PC-3 (cell line): ENCODE measurements at regions not wholly inside any gene's neighbourhood (a gene's known extent, or its start where the extent isn't known, plus 50 kb on each side); places are given as distances from the start of the nearest gene placed in this dataset.

Experiments used
- ATAC-seq: fragments of 200-7000 bp; cut with Tn5 transposase; 2 replicates; pipeline ENCODE4 v1.9.1; 2020; ENCODE audit warnings: mild to moderate bottlenecking, moderate library complexity
- BruUV-seq: library from RNA; stranded (reverse); fragments of 400-500 nt; replicated peaks from 2 replicates; lab custom pipeline; 2021; lab: Mats Ljungman, UMichigan
- CTCF ChIA-PET: fragments of 300-600 bp; sonication (Branson Sonifier 250); formaldehyde crosslinking; loops from one replicate; lab custom pipeline; 2022; ENCODE audit warnings: antibody characterized with exemption; lab: Charles Lee
- POLR2A ChIA-PET: fragments of 300-600 bp; sonication (Branson Sonifier 250); formaldehyde crosslinking; loops from one replicate; lab custom pipeline; 2022; ENCODE audit warnings: antibody characterized with exemption; ENCODE audit not compliant: unreplicated experiment; lab: Charles Lee
- DNase-seq: peaks from one replicate; pipeline ENCODE4 v3.0.0-alpha.2; 2015
- H2AFZ ChIP-seq: fragments of 300-600 bp; sonication (generic); 2 replicates; pipeline ENCODE4 v1.6.0; 2016; ENCODE audit warnings: antibody characterized with exemption, low read length
- H3F3A ChIP-seq: fragments of 300-600 bp; sonication (generic); one replicate; pipeline ENCODE4 v1.6.0; 2017; ENCODE audit warnings: antibody characterized with exemption, low read length, control low read depth, mild to moderate bottlenecking; ENCODE audit not compliant: unreplicated experiment
- H3K27ac ChIP-seq: fragments of 300-600 bp; sonication (generic); 2 replicates; pipeline ENCODE4 v1.5.1; 2016; ENCODE audit warnings: mild to moderate bottlenecking, low read length
- H3K27me3 ChIP-seq: fragments of 300-600 bp; sonication (generic); 2 replicates; pipeline ENCODE4 v1.6.1; 2016; ENCODE audit warnings: low read length, mixed read lengths
- H3K36me3 ChIP-seq: fragments of 300-600 bp; sonication (generic); 2 replicates; pipeline ENCODE4 v1.6.1; 2016; ENCODE audit warnings: low read depth, mixed run types, low read length, mixed read lengths
- H3K4me1 ChIP-seq: fragments of 300-600 bp; sonication (generic); 2 replicates; pipeline ENCODE4 v1.5.1; 2016; ENCODE audit warnings: low read length; ENCODE audit not compliant: insufficient read depth
- H3K4me2 ChIP-seq: fragments of 300-600 bp; sonication (generic); 2 replicates; pipeline ENCODE4 v1.6.0; 2016; ENCODE audit warnings: low read length
- H3K4me3 ChIP-seq: fragments of 300-600 bp; sonication (generic); 2 replicates; pipeline ENCODE4 v1.5.1; 2016; ENCODE audit warnings: mild to moderate bottlenecking, low read length, mixed read lengths
- H3K79me2 ChIP-seq: fragments of 300-600 bp; sonication (generic); 2 replicates; pipeline ENCODE4 v1.6.1; 2017; ENCODE audit warnings: low read length, mixed read lengths
- H3K9ac ChIP-seq: fragments of 300-600 bp; sonication (generic); 2 replicates; pipeline ENCODE4 v1.6.0; 2016; ENCODE audit warnings: mild to moderate bottlenecking, low read length
- H3K9me2 ChIP-seq: fragments of 300-600 bp; sonication (generic); replicated peaks from 2 replicates; pipeline ENCODE4 v1.6.1; 2016; ENCODE audit warnings: mixed run types, low read length, mixed read lengths
- H3K9me3 ChIP-seq: fragments of 300-600 bp; sonication (generic); 2 replicates; pipeline ENCODE4 v1.6.1; 2016; ENCODE audit warnings: low read length, mixed read lengths
- H4K20me1 ChIP-seq: fragments of 300-600 bp; sonication (generic); 2 replicates; pipeline ENCODE4 v1.6.1; 2016; ENCODE audit warnings: low read length, mixed read lengths
- EZH2 ChIP-seq: fragments of 300-600 bp; sonication (generic); IDR thresholded peaks from one replicate; pipeline ENCODE4 v1.6.1; 2017; ENCODE audit warnings: antibody characterized with exemption, mild to moderate bottlenecking, low read length; ENCODE audit not compliant: unreplicated experiment
- EZH2phosphoT487 ChIP-seq: fragments of 300-600 bp; sonication (generic); IDR thresholded peaks from 2 replicates; pipeline ENCODE4 v1.6.1; 2018; ENCODE audit warnings: mild to moderate bottlenecking, antibody characterized with exemption, low read length, borderline replicate concordance
- intact Hi-C: fragments of 100-400 bp; cut with micrococcal nuclease; formaldehyde crosslinking; loops from 2 replicates; pipeline ENCODE4 v1.9.0; 2023
- TF ChIP-seq, protein P1 (sequence below): fragments of 300-600 bp; sonication (generic); conservative IDR thresholded peaks from 2 replicates; pipeline ENCODE4 v1.5.1; 2017; ENCODE audit warnings: antibody characterized with exemption, low read depth, mild to moderate bottlenecking, low read length

GRCh38 chr1:184212649-184213314 is 161.3 kb downstream of the TSEN15 start:
- H3K4me1 ChIP-seq: no peaks in the 10 kb centered on the region
- intact Hi-C loops: no loop called here
- ATAC-seq: no peak
- no peak overlapping the region for H3K4me3 ChIP-seq
- H3K27me3 ChIP-seq: no peaks in the 10 kb centered on the region
- no peaks in the 10 kb centered on the region for H3K36me3 ChIP-seq
- H3K27ac ChIP-seq: no peak overlapping the region
- BruUV-seq: no TSS peak
- no peaks in the 10 kb centered on the region for H3K9me2 ChIP-seq
- no peak overlapping the region for H3K4me2 ChIP-seq
- H2AFZ ChIP-seq: peak overlapping the region; percentile 38; the same call in 1 of the 2 replicates
- no peak overlapping the region for H3K9ac ChIP-seq
- TF ChIP-seq EZH2 (no peak), EZH2phosphoT487 (no peak)
- TF ChIP-seq, protein P1, sequence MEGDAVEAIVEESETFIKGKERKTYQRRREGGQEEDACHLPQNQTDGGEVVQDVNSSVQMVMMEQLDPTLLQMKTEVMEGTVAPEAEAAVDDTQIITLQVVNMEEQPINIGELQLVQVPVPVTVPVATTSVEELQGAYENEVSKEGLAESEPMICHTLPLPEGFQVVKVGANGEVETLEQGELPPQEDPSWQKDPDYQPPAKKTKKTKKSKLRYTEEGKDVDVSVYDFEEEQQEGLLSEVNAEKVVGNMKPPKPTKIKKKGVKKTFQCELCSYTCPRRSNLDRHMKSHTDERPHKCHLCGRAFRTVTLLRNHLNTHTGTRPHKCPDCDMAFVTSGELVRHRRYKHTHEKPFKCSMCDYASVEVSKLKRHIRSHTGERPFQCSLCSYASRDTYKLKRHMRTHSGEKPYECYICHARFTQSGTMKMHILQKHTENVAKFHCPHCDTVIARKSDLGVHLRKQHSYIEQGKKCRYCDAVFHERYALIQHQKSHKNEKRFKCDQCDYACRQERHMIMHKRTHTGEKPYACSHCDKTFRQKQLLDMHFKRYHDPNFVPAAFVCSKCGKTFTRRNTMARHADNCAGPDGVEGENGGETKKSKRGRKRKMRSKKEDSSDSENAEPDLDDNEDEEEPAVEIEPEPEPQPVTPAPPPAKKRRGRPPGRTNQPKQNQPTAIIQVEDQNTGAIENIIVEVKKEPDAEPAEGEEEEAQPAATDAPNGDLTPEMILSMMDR: no peak
- H3K9me3 ChIP-seq: no peaks in the 10 kb centered on the region
- no peaks in the 10 kb centered on the region for H3K79me2 ChIP-seq
- ChIA-PET CTCF (no interaction called here), POLR2A (no interaction called here)
- H4K20me1 ChIP-seq: no peaks in the 10 kb centered on the region
- H3F3A ChIP-seq: no peaks in the 10 kb centered on the region
- peak; percentile 35 for DNase-seq

GRCh38 chr1:184214128-184214527 is 162.6 kb downstream of the TSEN15 start:
- intact Hi-C loops: no loop called here
- H3K27me3 ChIP-seq: no peaks in the 10 kb centered on the region
- TF ChIP-seq EZH2: no peak
- TF ChIP-seq EZH2phosphoT487: no peak
- TF ChIP-seq, protein P1: no peak
- DNase-seq (no peak), ATAC-seq (no peak)
- H3K4me3 ChIP-seq: no peak overlapping the region
- H3K36me3 ChIP-seq: no peaks in the 10 kb centered on the region
- CTCF ChIA-PET: no interaction called here
- H3K4me2 ChIP-seq: no peak overlapping the region
- H3K9me2 ChIP-seq: no peaks in the 10 kb centered on the region
- no peaks in the 10 kb centered on the region for H4K20me1 ChIP-seq
- H3K9ac ChIP-seq: no peak overlapping the region
- no peak overlapping the region for H2AFZ ChIP-seq
- H3K4me1 ChIP-seq: no peaks in the 10 kb centered on the region
- H3K79me2 ChIP-seq: no peaks in the 10 kb centered on the region
- BruUV-seq: no TSS peak
- POLR2A ChIA-PET: no interaction called here
- H3K9me3 ChIP-seq: no peaks in the 10 kb centered on the region
- no peak overlapping the region for H3K27ac ChIP-seq
- no peaks in the 10 kb centered on the region for H3F3A ChIP-seq

DNA sequence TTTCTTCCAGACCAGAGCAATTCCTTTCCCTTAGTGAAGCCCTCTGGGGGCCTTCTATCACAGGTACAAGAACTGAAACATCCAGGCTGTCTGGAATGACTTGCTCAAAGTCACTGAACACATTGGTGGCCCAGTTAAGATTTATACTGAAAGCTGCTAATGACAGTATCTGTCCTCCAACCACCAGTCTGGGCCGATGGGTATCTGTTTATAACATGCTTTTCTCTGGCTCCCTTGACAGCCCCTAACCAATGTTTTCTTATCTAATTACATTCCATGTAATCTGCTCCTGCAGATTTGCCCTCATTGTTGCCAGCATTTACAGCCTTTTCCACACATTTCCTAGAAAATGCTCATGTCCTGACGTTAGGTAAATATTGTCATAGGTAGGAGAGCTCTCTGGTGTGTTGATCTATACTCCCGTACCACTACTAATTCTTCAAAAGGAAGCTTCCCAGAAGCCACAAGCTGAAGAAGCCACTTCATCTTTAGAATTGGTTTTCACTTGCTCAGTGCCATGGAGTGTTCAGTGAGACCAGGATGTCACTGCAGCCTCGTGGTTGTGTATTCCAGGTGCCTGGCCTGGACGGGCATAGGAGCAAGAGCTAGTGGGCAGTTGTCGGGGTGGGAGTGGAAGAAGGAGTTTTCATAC is 163.9 kb downstream of the TSEN15 start:
- no peaks in the 10 kb centered on the region for H3K4me1 ChIP-seq
- no peak overlapping the region for H3K9ac ChIP-seq
- H3K4me3 ChIP-seq: no peak overlapping the region
- H3K36me3 ChIP-seq: no peaks in the 10 kb centered on the region
- TF ChIP-seq EZH2: no peak
- TF ChIP-seq EZH2phosphoT487: no peak
- TF ChIP-seq, protein P1: no peak
- no peaks in the 10 kb centered on the region for H3K9me2 ChIP-seq
- no peak overlapping the region for H3K4me2 ChIP-seq
- H3K9me3 ChIP-seq: no peaks in the 10 kb centered on the region
- ATAC-seq: no peak
- H2AFZ ChIP-seq: no peak overlapping the region
- intact Hi-C loops: no loop called here
- no peaks in the 10 kb centered on the region for H3K27me3 ChIP-seq
- H3K79me2 ChIP-seq: no peaks in the 10 kb centered on the region
- no peak for DNase-seq
- no TSS peak for BruUV-seq
- CTCF ChIA-PET: no interaction called here
- H3K27ac ChIP-seq: no peak overlapping the region
- H4K20me1 ChIP-seq: no peaks in the 10 kb centered on the region
- POLR2A ChIA-PET: no interaction called here
- no peaks in the 10 kb centered on the region for H3F3A ChIP-seq
